PC-3 (cell line): ENCODE measurements at regions not wholly inside any gene's neighbourhood (a gene's known extent, or its start where the extent isn't known, plus 50 kb on each side); places are given as distances from the start of the nearest gene placed in this dataset.

Experiments used
- ATAC-seq: fragments of 200-7000 bp; cut with Tn5 transposase; 2 replicates; pipeline ENCODE4 v1.9.1; 2020; ENCODE audit warnings: mild to moderate bottlenecking, moderate library complexity
- BruUV-seq: library from RNA; stranded (reverse); fragments of 400-500 nt; replicated peaks from 2 replicates; lab custom pipeline; 2021; lab: Mats Ljungman, UMichigan
- CTCF ChIA-PET: fragments of 300-600 bp; sonication (Branson Sonifier 250); formaldehyde crosslinking; loops from one replicate; lab custom pipeline; 2022; ENCODE audit warnings: antibody characterized with exemption; lab: Charles Lee
- POLR2A ChIA-PET: fragments of 300-600 bp; sonication (Branson Sonifier 250); formaldehyde crosslinking; loops from one replicate; lab custom pipeline; 2022; ENCODE audit warnings: antibody characterized with exemption; ENCODE audit not compliant: unreplicated experiment; lab: Charles Lee
- DNase-seq: peaks from one replicate; pipeline ENCODE4 v3.0.0-alpha.2; 2015
- H2AFZ ChIP-seq: fragments of 300-600 bp; sonication (generic); 2 replicates; pipeline ENCODE4 v1.6.0; 2016; ENCODE audit warnings: antibody characterized with exemption, low read length
- H3F3A ChIP-seq: fragments of 300-600 bp; sonication (generic); one replicate; pipeline ENCODE4 v1.6.0; 2017; ENCODE audit warnings: antibody characterized with exemption, low read length, control low read depth, mild to moderate bottlenecking; ENCODE audit not compliant: unreplicated experiment
- H3K27ac ChIP-seq: fragments of 300-600 bp; sonication (generic); 2 replicates; pipeline ENCODE4 v1.5.1; 2016; ENCODE audit warnings: mild to moderate bottlenecking, low read length
- H3K27me3 ChIP-seq: fragments of 300-600 bp; sonication (generic); 2 replicates; pipeline ENCODE4 v1.6.1; 2016; ENCODE audit warnings: low read length, mixed read lengths
- H3K36me3 ChIP-seq: fragments of 300-600 bp; sonication (generic); 2 replicates; pipeline ENCODE4 v1.6.1; 2016; ENCODE audit warnings: low read depth, mixed run types, low read length, mixed read lengths
- H3K4me1 ChIP-seq: fragments of 300-600 bp; sonication (generic); 2 replicates; pipeline ENCODE4 v1.5.1; 2016; ENCODE audit warnings: low read length; ENCODE audit not compliant: insufficient read depth
- H3K4me2 ChIP-seq: fragments of 300-600 bp; sonication (generic); 2 replicates; pipeline ENCODE4 v1.6.0; 2016; ENCODE audit warnings: low read length
- H3K4me3 ChIP-seq: fragments of 300-600 bp; sonication (generic); 2 replicates; pipeline ENCODE4 v1.5.1; 2016; ENCODE audit warnings: mild to moderate bottlenecking, low read length, mixed read lengths
- H3K79me2 ChIP-seq: fragments of 300-600 bp; sonication (generic); 2 replicates; pipeline ENCODE4 v1.6.1; 2017; ENCODE audit warnings: low read length, mixed read lengths
- H3K9ac ChIP-seq: fragments of 300-600 bp; sonication (generic); 2 replicates; pipeline ENCODE4 v1.6.0; 2016; ENCODE audit warnings: mild to moderate bottlenecking, low read length
- H3K9me2 ChIP-seq: fragments of 300-600 bp; sonication (generic); replicated peaks from 2 replicates; pipeline ENCODE4 v1.6.1; 2016; ENCODE audit warnings: mixed run types, low read length, mixed read lengths
- H3K9me3 ChIP-seq: fragments of 300-600 bp; sonication (generic); 2 replicates; pipeline ENCODE4 v1.6.1; 2016; ENCODE audit warnings: low read length, mixed read lengths
- H4K20me1 ChIP-seq: fragments of 300-600 bp; sonication (generic); 2 replicates; pipeline ENCODE4 v1.6.1; 2016; ENCODE audit warnings: low read length, mixed read lengths
- EZH2 ChIP-seq: fragments of 300-600 bp; sonication (generic); IDR thresholded peaks from one replicate; pipeline ENCODE4 v1.6.1; 2017; ENCODE audit warnings: antibody characterized with exemption, mild to moderate bottlenecking, low read length; ENCODE audit not compliant: unreplicated experiment
- EZH2phosphoT487 ChIP-seq: fragments of 300-600 bp; sonication (generic); IDR thresholded peaks from 2 replicates; pipeline ENCODE4 v1.6.1; 2018; ENCODE audit warnings: mild to moderate bottlenecking, antibody characterized with exemption, low read length, borderline replicate concordance
- intact Hi-C: fragments of 100-400 bp; cut with micrococcal nuclease; formaldehyde crosslinking; loops from 2 replicates; pipeline ENCODE4 v1.9.0; 2023
- TF ChIP-seq, protein P1 (sequence below): fragments of 300-600 bp; sonication (generic); conservative IDR thresholded peaks from 2 replicates; pipeline ENCODE4 v1.5.1; 2017; ENCODE audit warnings: antibody characterized with exemption, low read depth, mild to moderate bottlenecking, low read length

DNA sequence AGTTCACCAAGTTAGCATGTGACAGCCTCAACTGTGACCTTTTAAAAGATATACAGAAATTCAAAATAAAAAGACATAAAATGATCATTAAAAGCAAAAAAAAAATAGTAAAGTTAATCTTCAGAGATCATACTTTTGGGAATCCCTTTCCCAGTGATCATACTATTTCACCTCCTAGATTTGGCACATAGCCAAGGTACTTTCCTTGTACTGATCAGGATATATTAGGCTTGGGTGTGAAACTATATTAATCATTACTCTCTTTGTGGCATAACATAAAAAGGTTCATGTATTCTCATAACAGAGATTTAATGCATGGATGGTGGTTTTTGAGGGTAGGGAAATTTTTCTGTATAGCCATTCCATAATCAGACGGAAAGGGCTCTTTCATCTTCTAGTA is 109.6 kb upstream of the ZWINT start:
- ChIA-PET CTCF (interaction anchor here (0.7 kb wide), 1 partner anchor 131 kb away, joined by 3 read pairs; no protein-coding TSS in a partner anchor), POLR2A (no interaction called here)
- H2AFZ ChIP-seq, result no peak overlapping the region
- H4K20me1 ChIP-seq, result no peaks in the 10 kb centered on the region
- H3K9ac ChIP-seq, result no peak overlapping the region
- intact Hi-C loops, result loop anchor here (5.0 kb wide), 1 partner anchor 352 kb away; no protein-coding TSS in a partner anchor
- BruUV-seq, result no TSS peak
- H3K4me3 ChIP-seq, result no peak overlapping the region
- H3K27ac ChIP-seq, result no peak overlapping the region
- ATAC-seq (no peak), DNase-seq (no peak)
- no peaks in the 10 kb centered on the region for H3K27me3 ChIP-seq
- no peaks in the 10 kb centered on the region for H3K4me1 ChIP-seq
- TF ChIP-seq, protein P1, sequence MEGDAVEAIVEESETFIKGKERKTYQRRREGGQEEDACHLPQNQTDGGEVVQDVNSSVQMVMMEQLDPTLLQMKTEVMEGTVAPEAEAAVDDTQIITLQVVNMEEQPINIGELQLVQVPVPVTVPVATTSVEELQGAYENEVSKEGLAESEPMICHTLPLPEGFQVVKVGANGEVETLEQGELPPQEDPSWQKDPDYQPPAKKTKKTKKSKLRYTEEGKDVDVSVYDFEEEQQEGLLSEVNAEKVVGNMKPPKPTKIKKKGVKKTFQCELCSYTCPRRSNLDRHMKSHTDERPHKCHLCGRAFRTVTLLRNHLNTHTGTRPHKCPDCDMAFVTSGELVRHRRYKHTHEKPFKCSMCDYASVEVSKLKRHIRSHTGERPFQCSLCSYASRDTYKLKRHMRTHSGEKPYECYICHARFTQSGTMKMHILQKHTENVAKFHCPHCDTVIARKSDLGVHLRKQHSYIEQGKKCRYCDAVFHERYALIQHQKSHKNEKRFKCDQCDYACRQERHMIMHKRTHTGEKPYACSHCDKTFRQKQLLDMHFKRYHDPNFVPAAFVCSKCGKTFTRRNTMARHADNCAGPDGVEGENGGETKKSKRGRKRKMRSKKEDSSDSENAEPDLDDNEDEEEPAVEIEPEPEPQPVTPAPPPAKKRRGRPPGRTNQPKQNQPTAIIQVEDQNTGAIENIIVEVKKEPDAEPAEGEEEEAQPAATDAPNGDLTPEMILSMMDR, result no peak
- TF ChIP-seq EZH2phosphoT487 (no peak), EZH2 (no peak)
- no peaks in the 10 kb centered on the region for H3K36me3 ChIP-seq
- H3K9me2 ChIP-seq, result no peaks in the 10 kb centered on the region
- no peak overlapping the region for H3K4me2 ChIP-seq
- no peaks in the 10 kb centered on the region for H3F3A ChIP-seq
- H3K9me3 ChIP-seq, result 0 out of 2 replicates have a peak, but pooled peaks cover 3% of the 10 kb centered on the region
- H3K79me2 ChIP-seq, result no peaks in the 10 kb centered on the region

DNA sequence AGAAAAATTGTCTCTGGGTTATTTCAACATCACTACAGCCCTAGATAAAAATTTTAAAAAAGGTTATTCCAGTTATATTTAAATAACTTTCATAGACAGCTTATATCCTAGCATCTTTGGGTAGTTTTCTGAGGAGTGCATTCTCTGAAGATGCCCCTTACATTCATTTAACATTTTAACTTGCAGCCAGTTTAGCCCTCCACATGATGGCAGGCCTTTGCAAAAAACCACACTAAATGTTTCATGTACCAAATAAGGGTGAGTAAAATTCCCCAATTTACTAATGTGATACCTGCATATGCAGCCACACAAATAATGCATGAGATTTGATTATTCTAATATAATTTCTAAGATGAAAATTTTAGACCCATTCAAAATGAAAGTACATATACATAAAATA is 108.4 kb upstream of the ZWINT start:
- POLR2A ChIA-PET, result no interaction called here
- BruUV-seq, result no TSS peak
- Histone ChIP-seq H3F3A (no peaks in the 10 kb centered on the region), H3K9me3 (no peaks in the 10 kb centered on the region), H3K27ac (no peak overlapping the region), H3K4me1 (no peaks in the 10 kb centered on the region), H3K9ac (no peak overlapping the region), H3K9me2 (no peaks in the 10 kb centered on the region), H3K4me2 (no peak overlapping the region), H3K36me3 (no peaks in the 10 kb centered on the region), H3K79me2 (no peaks in the 10 kb centered on the region), H4K20me1 (no peaks in the 10 kb centered on the region), H3K27me3 (no peaks in the 10 kb centered on the region), H3K4me3 (no peak overlapping the region), H2AFZ (no peak overlapping the region)
- no peak for DNase-seq
- ATAC-seq, result peak; percentile 62; the same call in 1 of the 2 replicates
- TF ChIP-seq EZH2, result no peak
- TF ChIP-seq, protein P1, result peak; percentile 40
- intact Hi-C loops, result no loop called here
- CTCF ChIA-PET, result interaction anchor here (1.0 kb wide), 1 partner anchor 355 kb away, joined by 3 read pairs; no protein-coding TSS in a partner anchor

DNA sequence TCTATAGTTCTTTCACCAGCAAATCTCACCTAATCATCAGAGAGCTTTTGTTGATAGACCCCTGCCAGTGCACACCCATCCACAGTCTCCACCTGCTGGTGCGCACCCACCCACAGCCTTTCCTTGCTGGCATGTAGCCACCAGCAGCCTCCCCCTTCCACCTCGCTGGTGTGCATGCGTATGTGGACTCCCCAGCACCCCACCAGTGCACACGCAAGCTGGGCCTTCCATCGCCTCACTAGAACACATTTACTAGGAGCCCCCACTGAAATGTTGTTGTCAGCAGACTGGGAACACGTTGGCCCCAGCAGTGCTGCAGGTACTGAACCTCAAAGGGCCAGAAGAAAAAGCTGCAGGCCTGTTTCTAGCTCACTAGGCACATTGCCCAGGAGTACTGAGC is 104.9 kb upstream of the ZWINT start:
- H3K27me3 ChIP-seq, result no peaks in the 10 kb centered on the region
- no peaks in the 10 kb centered on the region for H4K20me1 ChIP-seq
- no peaks in the 10 kb centered on the region for H3K79me2 ChIP-seq
- H3K4me1 ChIP-seq, result no peaks in the 10 kb centered on the region
- H2AFZ ChIP-seq, result no peak overlapping the region
- H3K27ac ChIP-seq, result no peak overlapping the region
- intact Hi-C loops, result no loop called here
- ChIA-PET CTCF (no interaction called here), POLR2A (no interaction called here)
- no peak overlapping the region for H3K9ac ChIP-seq
- no peak overlapping the region for H3K4me2 ChIP-seq
- no peaks in the 10 kb centered on the region for H3K9me2 ChIP-seq
- no TSS peak for BruUV-seq
- H3K4me3 ChIP-seq, result no peak overlapping the region
- no peaks in the 10 kb centered on the region for H3K36me3 ChIP-seq
- H3F3A ChIP-seq, result no peaks in the 10 kb centered on the region
- no peak for ATAC-seq
- no peaks in the 10 kb centered on the region; the same call in 1 of the 2 replicates for H3K9me3 ChIP-seq
- TF ChIP-seq EZH2phosphoT487 (no peak), EZH2 (no peak)
- TF ChIP-seq, protein P1, result no peak
- no peak for DNase-seq
